ENCODE measurements at regions not wholly inside any gene's neighbourhood (a gene's known extent, or its start where the extent isn't known, plus 50 kb on each side); places are given as distances from the start of the nearest gene placed in this dataset.

- TF ChIP-seq RERE (CRISPR knock-in tag; IDR thresholded peaks at IDR 0.05; ENCODE audit: borderline replicate concordance) (no peak), NFIC (IDR thresholded peaks at IDR 0.05) (no peak), THAP12 (CRISPR knock-in tag; IDR thresholded peaks at IDR 0.05) (no peak), ZNF511 (CRISPR knock-in tag; IDR thresholded peaks at IDR 0.05) (no peak), ZBTB33 (CRISPR knock-in tag; IDR thresholded peaks at IDR 0.05) (no peak), ZNF212 (CRISPR knock-in tag; IDR thresholded peaks at IDR 0.05) (no peak), ZNF384 (IDR thresholded peaks at IDR 0.05; ENCODE audit: low read depth, low read length) (no peak), ZNF436 (CRISPR knock-in tag; IDR thresholded peaks at IDR 0.05) (no peak), ESRRA (IDR thresholded peaks at IDR 0.05; ENCODE audit: borderline replicate concordance, low read depth) (no peak), HES1 (IDR thresholded peaks at IDR 0.05; ENCODE audit: low read depth) (no peak), SMARCC2 (IDR thresholded peaks at IDR 0.05; ENCODE audit: low read depth) (no peak)
Observed at GRCh38 chr3:170761103-170761502, 108.9 kb downstream of the RPL22L1 start (continued).

All from K562 (cell line).